ENCODE measurements at regions not wholly inside any gene's neighbourhood (a gene's known extent, or its start where the extent isn't known, plus 50 kb on each side); places are given as distances from the start of the nearest gene placed in this dataset.

GRCh38 chr12:126949558-126949957 is 1317.4 kb upstream of the TMEM132C start:
- Histone ChIP-seq H2BK15ac (ENCODE audit: low read depth, low read length) (no peak overlapping the region), H4K20me1 (ENCODE audit: control insufficient read depth, insufficient read depth, insufficient read length) (no peaks in the 10 kb centered on the region), H3K4me2 (ENCODE audit: insufficient read depth, insufficient read length, low read length) (no peak overlapping the region), H2BK120ac (ENCODE audit: low read depth, low read length, poor library complexity, severe bottlenecking) (no peak overlapping the region), H2BK5ac (ENCODE audit: insufficient read length, low read length) (no peak overlapping the region), H2AFZ (ENCODE audit: low read length) (no peak overlapping the region), H3K79me2 (ENCODE audit: insufficient read depth, low read length) (no peaks in the 10 kb centered on the region), H3K4ac (ENCODE audit: low read depth, low read length) (no peak overlapping the region), H3K23me2 (ENCODE audit: insufficient read length, low read depth, low read length, poor library complexity, severe bottlenecking) (no peaks in the 10 kb centered on the region), H3K23ac (ENCODE audit: insufficient read length, low read depth, low read length) (no peak overlapping the region), H2BK20ac (ENCODE audit: low read depth, low read length, poor library complexity, severe bottlenecking) (no peak overlapping the region), H3K79me1 (ENCODE audit: insufficient read depth, low read depth, low read length, poor library complexity, severe bottlenecking) (no peaks in the 10 kb centered on the region), H3K9me3 (ENCODE audit: control insufficient read depth, low read depth, low read length) (no peaks in the 10 kb centered on the region), H3K56ac (ENCODE audit: insufficient read length, low read depth, low read length) (no peak overlapping the region), H4K8ac (replicated peaks; ENCODE audit: insufficient read length, low read depth, low read length) (no peak overlapping the region), H3K27ac (ENCODE audit: insufficient read length, low read depth, low read length) (no peak overlapping the region), H3K18ac (ENCODE audit: insufficient read length, low read depth, low read length) (no peak overlapping the region), H3K27me3 (ENCODE audit: insufficient read depth, low read length) (no peaks in the 10 kb centered on the region), H4K91ac (ENCODE audit: insufficient read length, low read depth, low read length) (no peak overlapping the region), H3K4me1 (ENCODE audit: insufficient read depth, low read length) (no peaks in the 10 kb centered on the region; the same call in 1 of the 2 replicates), H3T11ph (ENCODE audit: low read length) (no peak overlapping the region), H3K14ac (ENCODE audit: insufficient read depth, low read length) (no peak overlapping the region), H2AK5ac (ENCODE audit: insufficient read length, low read length) (no peak overlapping the region), H4K5ac (ENCODE audit: insufficient read length, low read depth, low read length) (no peak overlapping the region), H3K9ac (ENCODE audit: extremely low read depth, insufficient read length, low read length) (no peak overlapping the region), H2BK12ac (ENCODE audit: insufficient read length, low read depth, low read length) (no peak overlapping the region)
- H3K4me3 Mint-ChIP-seq = no peak overlapping the region
- no peak overlapping the region for H3K27ac Mint-ChIP-seq
- TF ChIP-seq CTCF (conservative IDR thresholded peaks at IDR 0.05) = no peak
- 0 out of 4 replicates have a peak, but pooled peaks cover 3 to 5% of the 10 kb centered on the region in 2 experiments for H3K4me1 Mint-ChIP-seq
- no peaks in the 10 kb centered on the region for H3K36me3 Mint-ChIP-seq (ENCODE audit: insufficient read depth in 1 of 3, low read depth in 3 of 3)
- H3K9me3 Mint-ChIP-seq = no peaks in the 10 kb centered on the region
- no peak for DNase-seq
- no peaks in the 10 kb centered on the region for H3K27me3 Mint-ChIP-seq (ENCODE audit: low read depth)
- WGBS (ENCODE audit: extremely low coverage, insufficient read length, low lambda C conversion rate) = no CpG with 5 or more reads among the region's 1 CpG

All from H9 (cell line).